MG63 (cell line): ENCODE measurements at regions not wholly inside any gene's neighbourhood (a gene's known extent, or its start where the extent isn't known, plus 50 kb on each side); places are given as distances from the start of the nearest gene placed in this dataset.

Source experiments
- DNase-seq: peaks from one replicate; pipeline ENCODE4 v3.0.0-alpha.2; 2020
- H3K27me3 ChIP-seq: fragments of 250-450 bp; sonication (Bioruptor Pico); 2 replicates; pipeline ENCODE4 v1.5.1; 2020; ENCODE audit warnings: mild to moderate bottlenecking, moderate library complexity
- H3K36me3 ChIP-seq: fragments of 250-450 bp; sonication (Bioruptor Pico); 2 replicates; pipeline ENCODE4 v1.5.1; 2020; ENCODE audit warnings: mild to moderate bottlenecking, moderate library complexity
- H3K4me3 ChIP-seq: fragments of 250-450 bp; sonication (Bioruptor Pico); 2 replicates; pipeline ENCODE4 v1.5.1; 2020; ENCODE audit warnings: mild to moderate bottlenecking, moderate library complexity
- H3K9me3 ChIP-seq: fragments of 250-450 bp; sonication (Bioruptor Pico); 2 replicates; pipeline ENCODE4 v1.5.1; 2020; ENCODE audit warnings: mild to moderate bottlenecking, moderate library complexity

- H3K27me3 ChIP-seq: peaks cover 3% of the 10 kb centered on the region
- no peaks in the 10 kb centered on the region for H3K9me3 ChIP-seq
- no peak overlapping the region for H3K4me3 ChIP-seq
- no peaks in the 10 kb centered on the region for H3K36me3 ChIP-seq
- DNase-seq: no peak
Observed at GRCh38 chr7:25911738-25912607, 240.0 kb upstream of the NFE2L3 start.

- H3K27me3 ChIP-seq: peaks cover 3% of the 10 kb centered on the region
- no peak for DNase-seq
Observed at GRCh38 chr7:25913598-25914224, 238.3 kb upstream of the NFE2L3 start.

GRCh38 chr7:25918731-25919130 is 233.3 kb upstream of the NFE2L3 start:
- Histone ChIP-seq H3K36me3 (no peaks in the 10 kb centered on the region), H3K27me3 (no peaks in the 10 kb centered on the region), H3K4me3 (no peak overlapping the region), H3K9me3 (peaks cover 11% of the 10 kb centered on the region)
- DNase-seq: no peak

More at GRCh38 chr7:25913598-25914224, 238.3 kb upstream of the NFE2L3 start:
- peaks cover 5% of the 10 kb centered on the region for H3K9me3 ChIP-seq
- no peaks in the 10 kb centered on the region for H3K36me3 ChIP-seq
- no peak overlapping the region for H3K4me3 ChIP-seq

GRCh38 chr7:25922296-25922695 is 229.7 kb upstream of the NFE2L3 start:
- Histone ChIP-seq H3K36me3 (no peaks in the 10 kb centered on the region), H3K4me3 (no peak overlapping the region), H3K9me3 (peaks cover 11% of the 10 kb centered on the region), H3K27me3 (no peaks in the 10 kb centered on the region)
- DNase-seq: no peak

- Histone ChIP-seq H3K4me3 (no peak overlapping the region), H3K27me3 (no peaks in the 10 kb centered on the region), H3K36me3 (no peaks in the 10 kb centered on the region), H3K9me3 (peaks cover 4% of the 10 kb centered on the region; the same call in 1 of the 2 replicates)
- no peak for DNase-seq
Observed at GRCh38 chr7:25923741-25924460, 228.1 kb upstream of the NFE2L3 start.

- H3K27me3 ChIP-seq: 0 out of 2 replicates have a peak, but pooled peaks cover 2% of the 10 kb centered on the region
- DNase-seq: peak; percentile 4
- no peaks in the 10 kb centered on the region for H3K36me3 ChIP-seq
- H3K9me3 ChIP-seq: no peaks in the 10 kb centered on the region
- H3K4me3 ChIP-seq: no peak overlapping the region
Observed at GRCh38 chr7:25926009-25926408, 226.0 kb upstream of the NFE2L3 start.

- Histone ChIP-seq H3K9me3 (no peaks in the 10 kb centered on the region), H3K27me3 (0 out of 2 replicates have a peak, but pooled peaks cover 2% of the 10 kb centered on the region)
Observed at GRCh38 chr7:25926451-25926850, 225.5 kb upstream of the NFE2L3 start.

GRCh38 chr7:25926891-25927625 is 224.9 kb upstream of the NFE2L3 start:
- H3K9me3 ChIP-seq: no peaks in the 10 kb centered on the region
- H3K36me3 ChIP-seq: no peaks in the 10 kb centered on the region
- 0 out of 2 replicates have a peak, but pooled peaks cover 2% of the 10 kb centered on the region for H3K27me3 ChIP-seq
- no peak for DNase-seq
- H3K4me3 ChIP-seq: no peak overlapping the region

More at GRCh38 chr7:25926451-25926850, 225.5 kb upstream of the NFE2L3 start:
- no peaks in the 10 kb centered on the region for H3K36me3 ChIP-seq
- DNase-seq: no peak
- H3K4me3 ChIP-seq: no peak overlapping the region

- Histone ChIP-seq H3K9me3 (no peaks in the 10 kb centered on the region), H3K4me3 (no peak overlapping the region), H3K27me3 (0 out of 2 replicates have a peak, but pooled peaks cover 2% of the 10 kb centered on the region)
Observed at GRCh38 chr7:25927626-25927978, 224.4 kb upstream of the NFE2L3 start.

GRCh38 chr7:25928549-25929330 is 223.3 kb upstream of the NFE2L3 start:
- Histone ChIP-seq H3K36me3 (no peaks in the 10 kb centered on the region), H3K4me3 (no peak overlapping the region), H3K9me3 (peaks cover 2% of the 10 kb centered on the region), H3K27me3 (0 out of 2 replicates have a peak, but pooled peaks cover 2% of the 10 kb centered on the region)
- DNase-seq: no peak

More at GRCh38 chr7:25927626-25927978, 224.4 kb upstream of the NFE2L3 start:
- DNase-seq: no peak
- no peaks in the 10 kb centered on the region for H3K36me3 ChIP-seq

GRCh38 chr7:25929448-25929847 is 222.6 kb upstream of the NFE2L3 start:
- H3K27me3 ChIP-seq: 0 out of 2 replicates have a peak, but pooled peaks cover 2% of the 10 kb centered on the region
- no peaks in the 10 kb centered on the region for H3K36me3 ChIP-seq
- no peak overlapping the region for H3K4me3 ChIP-seq
- H3K9me3 ChIP-seq: peaks cover 10% of the 10 kb centered on the region
- DNase-seq: no peak

- H3K9me3 ChIP-seq: peaks cover 12% of the 10 kb centered on the region
- no peaks in the 10 kb centered on the region for H3K36me3 ChIP-seq
- H3K4me3 ChIP-seq: no peak overlapping the region
- no peak for DNase-seq
- H3K27me3 ChIP-seq: 0 out of 2 replicates have a peak, but pooled peaks cover 2% of the 10 kb centered on the region
Observed at GRCh38 chr7:25930492-25931048, 221.4 kb upstream of the NFE2L3 start.

- 0 out of 2 replicates have a peak, but pooled peaks cover 2% of the 10 kb centered on the region for H3K27me3 ChIP-seq
- H3K36me3 ChIP-seq: no peaks in the 10 kb centered on the region
- no peak for DNase-seq
- H3K9me3 ChIP-seq: peaks cover 12% of the 10 kb centered on the region
- no peak overlapping the region for H3K4me3 ChIP-seq
Observed at GRCh38 chr7:25931156-25931555, 220.8 kb upstream of the NFE2L3 start.

GRCh38 chr7:25933921-25934320 is 218.1 kb upstream of the NFE2L3 start:
- DNase-seq: no peak
- Histone ChIP-seq H3K4me3 (no peak overlapping the region), H3K9me3 (peaks cover 14% of the 10 kb centered on the region), H3K36me3 (no peaks in the 10 kb centered on the region), H3K27me3 (0 out of 2 replicates have a peak, but pooled peaks cover 2% of the 10 kb centered on the region)
